ENCODE measurements at regions not wholly inside any gene's neighbourhood (a gene's known extent, or its start where the extent isn't known, plus 50 kb on each side); places are given as distances from the start of the nearest gene placed in this dataset.
"Not testable (repeated sequence)": the region's sequence is repeated elsewhere in the genome, so short reads cannot be mapped to it uniquely, and the experiment has no call there.

DNA sequence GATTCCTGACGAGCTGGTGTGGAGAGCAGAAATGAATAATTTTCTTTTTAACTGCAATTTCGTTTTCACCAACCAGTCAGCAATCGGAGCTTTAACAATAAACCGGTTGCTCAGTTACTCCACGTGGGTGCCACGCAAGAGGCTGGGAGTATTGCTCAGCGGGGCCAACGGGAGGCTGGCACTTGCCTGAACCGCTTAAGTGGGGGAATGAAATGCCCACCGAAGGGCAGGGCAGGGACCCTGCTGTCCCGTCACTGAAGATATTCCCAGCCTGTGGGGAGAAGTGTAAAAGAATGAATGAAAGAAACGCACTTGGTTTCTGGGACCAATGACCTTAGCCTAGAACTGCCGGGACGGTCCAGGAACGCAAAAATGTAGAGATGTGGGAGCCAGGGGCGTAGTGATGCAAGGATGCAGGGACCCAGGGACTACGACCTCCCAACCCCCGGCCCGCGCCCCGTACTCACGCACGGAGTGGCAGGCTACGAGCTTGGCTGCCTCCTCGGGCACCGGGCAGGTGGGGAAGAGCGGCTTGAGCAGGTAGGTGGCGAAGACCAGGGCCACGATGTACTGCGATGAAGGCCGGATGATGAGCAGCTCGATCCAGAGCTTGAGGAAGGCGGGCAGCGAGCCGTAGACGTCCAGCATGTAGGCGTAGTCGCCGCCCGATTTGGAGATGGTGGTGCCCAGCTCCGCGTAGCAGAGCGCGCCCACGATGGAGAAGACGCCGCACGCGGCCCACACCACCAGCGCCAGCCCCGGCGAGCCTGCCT, 79.8 kb upstream of the METTL9 start:
- H3K9me3 ChIP-seq (ENCODE audit: severe bottlenecking); H3K27me3 ChIP-seq (ENCODE audit: insufficient read depth, poor library complexity, severe bottlenecking): not testable (repeated sequence)
- DNase-seq (ENCODE audit: low spot score) (peak; percentile 61), ATAC-seq (ENCODE audit: low read depth) (peak; percentile 2; the same call in 2 of the 3 replicates)
- H3K27ac ChIP-seq (ENCODE audit: poor library complexity, severe bottlenecking): peak overlapping the region; percentile 92
- peaks cover 24% of the 10 kb centered on the region for H3K4me1 ChIP-seq (ENCODE audit: insufficient read depth, poor library complexity, severe bottlenecking)
- peak overlapping the region; percentile 74 for H3K4me3 ChIP-seq (ENCODE audit: severe bottlenecking)
- peaks cover 29% of the 10 kb centered on the region for H3K36me3 ChIP-seq (ENCODE audit: low read depth)

DNA sequence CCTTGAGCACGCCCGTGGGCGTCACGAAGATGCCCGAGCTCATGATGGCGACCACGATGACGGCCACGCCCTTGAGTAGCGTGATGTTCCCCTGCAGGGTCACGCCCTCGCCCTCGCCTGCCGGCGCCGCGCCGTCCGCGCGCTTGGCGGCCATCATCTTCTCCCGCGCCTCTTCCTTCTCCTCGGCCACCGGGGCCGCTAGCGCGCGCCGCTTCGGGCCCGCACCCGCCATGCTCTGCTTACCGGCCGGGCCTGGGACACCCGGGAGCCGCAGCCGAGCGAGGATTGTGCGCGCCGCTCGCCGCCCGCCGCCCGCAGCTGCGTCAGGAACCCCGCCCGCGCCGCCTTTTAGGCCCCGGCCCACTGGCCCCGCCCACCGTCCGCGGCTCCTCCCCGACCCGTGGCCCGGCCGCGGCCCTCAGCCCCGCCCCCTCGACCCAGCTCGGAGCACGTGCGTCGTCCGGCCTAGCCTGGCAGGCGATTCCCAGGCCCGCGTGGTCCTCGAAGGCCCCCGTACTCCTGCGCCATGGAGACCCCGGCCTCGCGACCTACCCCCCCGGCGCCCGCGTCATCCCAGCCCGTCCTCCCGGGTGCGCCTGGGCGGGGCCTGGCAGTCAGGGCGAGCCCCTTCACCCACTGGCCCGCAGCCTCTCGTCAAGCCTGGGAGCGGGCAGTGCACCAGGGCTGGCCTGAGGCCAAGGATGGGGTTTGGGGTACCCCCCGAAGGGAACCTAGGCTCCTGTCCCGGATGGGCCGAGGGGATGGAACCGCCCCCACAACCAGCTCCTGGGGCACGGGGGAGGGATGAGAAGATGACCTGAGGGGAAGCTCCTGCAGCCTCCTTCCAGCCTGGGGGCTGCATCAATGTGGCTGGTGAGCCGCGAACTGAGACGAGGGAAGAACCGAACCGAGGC, 79.0 kb upstream of the METTL9 start:
- peak overlapping the region; percentile 92 for H3K27ac ChIP-seq (ENCODE audit: poor library complexity, severe bottlenecking)

DNA sequence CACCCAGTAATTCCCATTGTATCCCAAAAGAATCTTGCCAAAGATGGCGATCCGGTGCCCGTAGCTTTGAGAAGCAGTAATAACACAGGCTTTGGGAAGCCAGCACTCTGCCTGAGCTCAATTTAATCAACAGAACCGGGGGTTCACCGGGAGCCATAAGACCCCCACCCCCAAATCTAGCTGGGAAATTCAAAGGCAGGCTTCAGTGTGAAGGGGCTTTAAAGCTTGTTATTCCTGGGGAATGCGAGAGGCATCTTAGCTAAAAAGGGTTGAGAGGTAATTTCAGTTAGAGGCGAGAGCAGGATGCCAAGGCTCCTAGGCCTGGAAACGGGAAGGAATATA, 78.4 kb upstream of the METTL9 start:
- not testable (repeated sequence) for H3K9me3 ChIP-seq (ENCODE audit: severe bottlenecking); ATAC-seq (ENCODE audit: low read depth); H3K27me3 ChIP-seq (ENCODE audit: insufficient read depth, poor library complexity, severe bottlenecking); H3K4me3 ChIP-seq (ENCODE audit: severe bottlenecking); DNase-seq (ENCODE audit: low spot score)
- Histone ChIP-seq H3K4me1 (ENCODE audit: insufficient read depth, poor library complexity, severe bottlenecking) (peaks cover 16% of the 10 kb centered on the region), H3K36me3 (ENCODE audit: low read depth) (peaks cover 19% of the 10 kb centered on the region), H3K27ac (ENCODE audit: poor library complexity, severe bottlenecking) (peak overlapping the region; percentile 92)

More for the DNA sequence above, 79.0 kb upstream of the METTL9 start:
- Histone ChIP-seq H3K36me3 (ENCODE audit: low read depth) (peaks cover 24% of the 10 kb centered on the region), H3K4me3 (ENCODE audit: severe bottlenecking) (peak overlapping the region; percentile 74), H3K4me1 (ENCODE audit: insufficient read depth, poor library complexity, severe bottlenecking) (peaks cover 20% of the 10 kb centered on the region)
- not testable (repeated sequence) for H3K9me3 ChIP-seq (ENCODE audit: severe bottlenecking); H3K27me3 ChIP-seq (ENCODE audit: insufficient read depth, poor library complexity, severe bottlenecking)
- peak; percentile 54 for ATAC-seq (ENCODE audit: low read depth)
- peak; percentile 96 for DNase-seq (ENCODE audit: low spot score)

DNA sequence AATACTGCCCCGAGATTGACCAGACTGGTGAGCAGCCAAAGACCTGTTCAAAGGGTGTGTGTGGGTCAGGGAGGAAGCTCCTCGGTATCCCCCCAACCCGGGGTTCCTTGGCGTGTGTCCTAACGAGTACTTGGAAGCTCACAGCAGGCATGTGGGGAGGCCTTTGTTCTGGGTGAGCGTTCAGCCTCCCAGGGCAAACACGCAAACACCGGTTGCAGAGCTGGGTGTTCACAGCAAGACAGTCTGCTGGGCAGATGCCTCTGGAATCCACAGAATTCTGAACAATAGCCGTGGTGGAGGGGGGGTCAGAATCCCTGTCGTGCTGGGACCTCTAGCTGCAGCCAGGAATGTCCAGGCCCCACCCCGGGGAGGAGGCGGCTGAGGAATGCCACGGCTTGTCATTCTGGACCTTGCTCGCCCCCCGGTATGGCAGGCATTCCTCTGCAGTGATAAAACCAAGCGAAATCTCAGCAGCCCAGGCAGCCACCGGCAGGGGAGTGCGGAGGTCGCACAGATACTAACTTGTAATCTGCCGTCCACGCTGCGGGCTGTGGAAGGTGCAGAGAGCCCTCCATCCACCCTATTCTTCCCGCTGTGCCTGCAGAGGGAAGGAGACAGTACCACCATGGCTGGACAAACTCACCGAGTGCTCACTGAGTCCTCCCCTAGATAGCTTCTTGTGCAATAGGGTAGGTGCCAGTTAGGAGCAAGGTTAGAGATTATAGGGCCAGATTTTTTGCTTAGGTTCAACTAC, 77.8 kb upstream of the METTL9 start:
- not testable (repeated sequence) for H3K9me3 ChIP-seq (ENCODE audit: severe bottlenecking); H3K4me3 ChIP-seq (ENCODE audit: severe bottlenecking); H3K27me3 ChIP-seq (ENCODE audit: insufficient read depth, poor library complexity, severe bottlenecking)
- ATAC-seq (ENCODE audit: low read depth) (peak; percentile 41), DNase-seq (ENCODE audit: low spot score) (peak; percentile 38)
- Histone ChIP-seq H3K36me3 (ENCODE audit: low read depth) (peaks cover 19% of the 10 kb centered on the region), H3K4me1 (ENCODE audit: insufficient read depth, poor library complexity, severe bottlenecking) (peaks cover 13% of the 10 kb centered on the region), H3K27ac (ENCODE audit: poor library complexity, severe bottlenecking) (peak overlapping the region; percentile 92)

DNA sequence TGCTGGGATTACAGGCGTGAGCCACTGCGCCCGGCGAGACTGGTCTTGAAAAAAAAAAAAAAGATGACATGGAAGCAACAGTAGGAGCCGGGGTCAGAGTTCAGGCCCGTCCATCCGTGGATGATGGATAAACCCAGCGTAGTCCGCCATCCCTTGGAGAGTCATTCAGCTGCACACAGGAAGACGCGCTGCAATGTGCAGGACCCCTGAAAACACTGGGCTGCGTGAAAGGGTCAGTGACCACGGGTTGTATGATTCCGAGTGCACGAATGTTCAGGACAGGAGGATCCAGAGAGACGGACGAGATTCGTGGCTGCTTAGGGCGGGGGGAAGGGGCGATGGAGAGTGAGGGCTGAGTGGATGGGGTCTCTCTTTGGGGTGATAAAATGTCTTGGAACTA, 76.5 kb upstream of the METTL9 start:
- not testable (repeated sequence) for ATAC-seq (ENCODE audit: low read depth); H3K27ac ChIP-seq (ENCODE audit: poor library complexity, severe bottlenecking)
- peaks cover 10% of the 10 kb centered on the region for H3K4me1 ChIP-seq (ENCODE audit: insufficient read depth, poor library complexity, severe bottlenecking)

DNA sequence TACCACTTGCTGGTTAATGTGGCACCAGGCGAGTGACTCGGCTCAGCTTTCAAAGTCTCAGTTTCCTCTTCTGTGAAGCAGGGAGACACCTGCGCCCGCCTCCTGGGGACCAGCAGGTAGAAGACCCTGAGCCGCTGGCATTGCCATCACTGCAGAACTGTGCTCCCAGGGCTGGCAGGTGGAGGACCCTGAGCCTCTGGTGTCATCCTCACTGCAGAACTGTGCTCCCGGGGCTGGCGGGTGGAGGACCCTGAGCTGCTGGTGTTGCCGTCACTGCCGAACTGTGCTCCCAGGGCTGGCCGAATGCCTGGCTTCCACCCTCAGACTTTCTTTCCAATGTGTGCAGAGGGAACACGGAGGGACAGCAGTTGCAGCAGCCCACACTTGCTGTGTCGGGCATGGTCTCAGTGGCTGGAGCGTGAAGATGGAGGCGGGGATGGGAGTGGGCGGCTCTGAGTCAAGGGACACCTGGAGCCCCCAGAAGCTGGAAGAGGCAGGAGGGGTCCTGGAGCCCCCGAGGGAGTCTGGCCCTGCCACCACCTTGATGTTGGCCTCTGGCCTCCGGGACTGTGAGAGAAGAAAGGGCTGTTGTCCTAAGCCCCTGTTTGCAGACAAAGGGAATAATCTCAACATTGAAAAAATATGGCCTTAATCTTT, 75.8 kb upstream of the METTL9 start:
- no peaks in the 10 kb centered on the region for H3K9me3 ChIP-seq (ENCODE audit: severe bottlenecking)
- TF ChIP-seq, protein P1, sequence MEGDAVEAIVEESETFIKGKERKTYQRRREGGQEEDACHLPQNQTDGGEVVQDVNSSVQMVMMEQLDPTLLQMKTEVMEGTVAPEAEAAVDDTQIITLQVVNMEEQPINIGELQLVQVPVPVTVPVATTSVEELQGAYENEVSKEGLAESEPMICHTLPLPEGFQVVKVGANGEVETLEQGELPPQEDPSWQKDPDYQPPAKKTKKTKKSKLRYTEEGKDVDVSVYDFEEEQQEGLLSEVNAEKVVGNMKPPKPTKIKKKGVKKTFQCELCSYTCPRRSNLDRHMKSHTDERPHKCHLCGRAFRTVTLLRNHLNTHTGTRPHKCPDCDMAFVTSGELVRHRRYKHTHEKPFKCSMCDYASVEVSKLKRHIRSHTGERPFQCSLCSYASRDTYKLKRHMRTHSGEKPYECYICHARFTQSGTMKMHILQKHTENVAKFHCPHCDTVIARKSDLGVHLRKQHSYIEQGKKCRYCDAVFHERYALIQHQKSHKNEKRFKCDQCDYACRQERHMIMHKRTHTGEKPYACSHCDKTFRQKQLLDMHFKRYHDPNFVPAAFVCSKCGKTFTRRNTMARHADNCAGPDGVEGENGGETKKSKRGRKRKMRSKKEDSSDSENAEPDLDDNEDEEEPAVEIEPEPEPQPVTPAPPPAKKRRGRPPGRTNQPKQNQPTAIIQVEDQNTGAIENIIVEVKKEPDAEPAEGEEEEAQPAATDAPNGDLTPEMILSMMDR (IDR thresholded peaks at IDR 0.05; ENCODE audit: poor library complexity, severe bottlenecking): no peak
- H3K27ac ChIP-seq (ENCODE audit: poor library complexity, severe bottlenecking): no peak overlapping the region
- H3K4me3 ChIP-seq (ENCODE audit: severe bottlenecking): no peak overlapping the region
- H3K4me1 ChIP-seq (ENCODE audit: insufficient read depth, poor library complexity, severe bottlenecking): peaks cover 8% of the 10 kb centered on the region
- H3K36me3 ChIP-seq (ENCODE audit: low read depth): peaks cover 9% of the 10 kb centered on the region
- no peak for DNase-seq (ENCODE audit: low spot score)
- ATAC-seq (ENCODE audit: low read depth): no peak
- no peaks in the 10 kb centered on the region for H3K27me3 ChIP-seq (ENCODE audit: insufficient read depth, poor library complexity, severe bottlenecking)

More for the DNA sequence above, 76.5 kb upstream of the METTL9 start:
- not testable (repeated sequence) for H3K27me3 ChIP-seq (ENCODE audit: insufficient read depth, poor library complexity, severe bottlenecking); H3K9me3 ChIP-seq (ENCODE audit: severe bottlenecking); H3K4me3 ChIP-seq (ENCODE audit: severe bottlenecking)
- peaks cover 16% of the 10 kb centered on the region for H3K36me3 ChIP-seq (ENCODE audit: low read depth)
- DNase-seq (ENCODE audit: low spot score): peak; percentile 56
